Smooth muscle cell (in vitro differentiated cells): ENCODE measurements at regions not wholly inside any gene's neighbourhood (a gene's known extent, or its start where the extent isn't known, plus 50 kb on each side); places are given as distances from the start of the nearest gene placed in this dataset.

Experiments used
- DNase-seq: peaks from one replicate; lab custom pipeline; 2025; ENCODE audit not compliant: unreplicated experiment; lab: John Stamatoyannopoulos, UW
- H2AFZ ChIP-seq: fragments of 200-600 bp; sonication (generic); 2 replicates; pipeline ENCODE4 v1.6.0; 2016; ENCODE audit warnings: antibody characterized with exemption, low read depth, mild to moderate bottlenecking
- H3F3A ChIP-seq: fragments of 200-600 bp; sonication (generic); 2 replicates; pipeline ENCODE4 v1.6.0; 2017; ENCODE audit warnings: antibody characterized with exemption, low read depth
- H3K27ac ChIP-seq: fragments of 200-600 bp; sonication (generic); 2 replicates; pipeline ENCODE4 v1.5.1; 2016; ENCODE audit warnings: low read depth, mild to moderate bottlenecking
- H3K27me3 ChIP-seq: fragments of 200-600 bp; sonication (generic); 2 replicates; pipeline ENCODE4 v1.6.1; 2016; ENCODE audit warnings: low read depth, mild to moderate bottlenecking
- H3K36me3 ChIP-seq: fragments of 200-600 bp; sonication (generic); 2 replicates; pipeline ENCODE4 v1.5.1; 2016; ENCODE audit warnings: low read depth
- H3K4me1 ChIP-seq: fragments of 200-600 bp; sonication (generic); 2 replicates; pipeline ENCODE4 v1.5.1; 2016; ENCODE audit warnings: low read depth
- H3K4me2 ChIP-seq: fragments of 200-600 bp; sonication (generic); 2 replicates; pipeline ENCODE4 v1.6.0; 2016; ENCODE audit warnings: mild to moderate bottlenecking
- H3K4me3 ChIP-seq: fragments of 200-600 bp; sonication (generic); 2 replicates; pipeline ENCODE4 v1.5.1; 2016; ENCODE audit warnings: mild to moderate bottlenecking
- H3K79me2 ChIP-seq: fragments of 200-600 bp; sonication (generic); 2 replicates; pipeline ENCODE4 v1.6.0; 2016; ENCODE audit warnings: low read depth, mild to moderate bottlenecking
- H3K9ac ChIP-seq: fragments of 200-600 bp; sonication (generic); 2 replicates; pipeline ENCODE4 v1.6.0; 2016; ENCODE audit warnings: low read depth
- H3K9me3 ChIP-seq: fragments of 200-600 bp; sonication (generic); replicated peaks from 2 replicates; pipeline ENCODE4 v1.5.1; 2016; ENCODE audit warnings: low read depth
- H4K20me1 ChIP-seq: fragments of 200-600 bp; sonication (generic); 2 replicates; pipeline ENCODE4 v1.6.0; 2016; ENCODE audit warnings: low read depth
- WGBS: methylation state at CpG from one replicate; pipeline ENCODE4 v1.1.7; 2016; ENCODE audit warnings: low lambda C conversion rate; 5-methylcytosine and 5-hydroxymethylcytosine counted together
- TF ChIP-seq, protein P1 (sequence below): fragments of 200-600 bp; sonication (generic); IDR thresholded peaks from 2 replicates; pipeline ENCODE4 v1.5.1; 2017; ENCODE audit warnings: borderline replicate concordance, mild to moderate bottlenecking, antibody characterized with exemption; ENCODE audit not compliant: insufficient read depth, poor library complexity, severe bottlenecking

DNA sequence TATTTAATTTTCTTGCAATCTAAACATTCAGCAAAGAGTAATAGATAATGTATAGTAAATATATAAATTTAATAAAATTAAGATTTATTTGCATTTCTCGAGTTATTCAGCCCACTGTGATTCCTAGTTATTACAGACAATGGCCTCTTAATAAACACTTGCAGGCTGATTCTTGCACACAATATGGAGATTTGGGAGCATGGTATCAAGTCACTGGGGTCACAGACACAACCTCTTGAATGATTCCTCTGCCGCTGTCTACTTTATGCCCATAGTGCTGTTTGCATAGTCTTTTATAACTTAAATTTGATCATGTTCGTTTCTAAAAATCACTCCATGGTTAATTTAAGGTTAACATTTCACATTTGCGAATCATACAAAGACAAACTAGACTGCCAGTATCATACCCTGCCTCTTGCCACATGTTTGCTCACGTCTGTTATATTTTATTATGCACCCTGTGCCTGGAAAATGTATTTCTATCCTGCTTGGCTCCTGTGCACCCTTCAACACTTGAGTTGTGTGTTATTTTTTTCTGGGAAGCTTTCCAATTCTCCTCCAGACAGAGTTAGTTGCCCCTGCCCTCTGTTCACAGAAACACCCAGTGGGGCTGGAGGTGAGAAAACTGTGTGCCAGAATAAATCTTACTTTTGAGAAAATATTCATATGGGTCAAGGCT, 206.3 kb upstream of the ROBO1 start:
- Histone ChIP-seq H3K36me3 (no peaks in the 10 kb centered on the region), H3K79me2 (no peaks in the 10 kb centered on the region), H2AFZ (no peak overlapping the region), H3F3A (no peaks in the 10 kb centered on the region), H3K4me3 (no peak overlapping the region), H3K4me1 (no peaks in the 10 kb centered on the region), H4K20me1 (no peaks in the 10 kb centered on the region), H3K27me3 (no peaks in the 10 kb centered on the region), H3K4me2 (no peak overlapping the region), H3K9me3 (no peaks in the 10 kb centered on the region), H3K27ac (no peak overlapping the region), H3K9ac (no peak overlapping the region)
- TF ChIP-seq, protein P1, sequence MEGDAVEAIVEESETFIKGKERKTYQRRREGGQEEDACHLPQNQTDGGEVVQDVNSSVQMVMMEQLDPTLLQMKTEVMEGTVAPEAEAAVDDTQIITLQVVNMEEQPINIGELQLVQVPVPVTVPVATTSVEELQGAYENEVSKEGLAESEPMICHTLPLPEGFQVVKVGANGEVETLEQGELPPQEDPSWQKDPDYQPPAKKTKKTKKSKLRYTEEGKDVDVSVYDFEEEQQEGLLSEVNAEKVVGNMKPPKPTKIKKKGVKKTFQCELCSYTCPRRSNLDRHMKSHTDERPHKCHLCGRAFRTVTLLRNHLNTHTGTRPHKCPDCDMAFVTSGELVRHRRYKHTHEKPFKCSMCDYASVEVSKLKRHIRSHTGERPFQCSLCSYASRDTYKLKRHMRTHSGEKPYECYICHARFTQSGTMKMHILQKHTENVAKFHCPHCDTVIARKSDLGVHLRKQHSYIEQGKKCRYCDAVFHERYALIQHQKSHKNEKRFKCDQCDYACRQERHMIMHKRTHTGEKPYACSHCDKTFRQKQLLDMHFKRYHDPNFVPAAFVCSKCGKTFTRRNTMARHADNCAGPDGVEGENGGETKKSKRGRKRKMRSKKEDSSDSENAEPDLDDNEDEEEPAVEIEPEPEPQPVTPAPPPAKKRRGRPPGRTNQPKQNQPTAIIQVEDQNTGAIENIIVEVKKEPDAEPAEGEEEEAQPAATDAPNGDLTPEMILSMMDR: no peak
- 78% methylated on average over 5 of the region's 5 CpGs for WGBS
- no peak for DNase-seq

DNA sequence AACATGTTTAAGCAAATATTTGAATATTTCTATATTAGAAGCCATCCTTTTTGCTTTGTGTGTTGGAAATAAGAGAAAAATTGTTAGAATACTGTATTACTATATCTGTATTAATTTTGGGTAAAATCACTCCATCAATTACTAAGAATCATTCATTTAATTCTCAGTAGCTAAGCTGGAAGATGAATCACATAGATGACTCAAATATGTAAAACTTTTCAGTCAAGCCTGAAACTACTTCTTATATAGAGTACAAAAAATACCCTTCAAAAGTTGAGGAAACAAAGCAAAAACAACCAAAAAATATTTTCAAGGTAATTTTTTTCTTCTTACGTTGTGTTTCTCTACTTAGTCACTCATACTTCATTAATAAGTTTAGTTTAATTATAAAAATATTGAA, 205.7 kb upstream of the ROBO1 start:
- H3K9me3 ChIP-seq: no peaks in the 10 kb centered on the region
- no peaks in the 10 kb centered on the region for H3K27me3 ChIP-seq
- H3K4me2 ChIP-seq: no peak overlapping the region
- H2AFZ ChIP-seq: no peak overlapping the region
- no peaks in the 10 kb centered on the region for H3K79me2 ChIP-seq
- no peaks in the 10 kb centered on the region for H4K20me1 ChIP-seq
- TF ChIP-seq, protein P1: no peak
- no peaks in the 10 kb centered on the region for H3K4me1 ChIP-seq
- H3K36me3 ChIP-seq: no peaks in the 10 kb centered on the region
- WGBS: 100% methylated on average over 1 of the region's 1 CpG
- H3K27ac ChIP-seq: no peak overlapping the region
- H3K9ac ChIP-seq: no peak overlapping the region
- DNase-seq: no peak
- H3F3A ChIP-seq: no peaks in the 10 kb centered on the region
- H3K4me3 ChIP-seq: no peak overlapping the region

DNA sequence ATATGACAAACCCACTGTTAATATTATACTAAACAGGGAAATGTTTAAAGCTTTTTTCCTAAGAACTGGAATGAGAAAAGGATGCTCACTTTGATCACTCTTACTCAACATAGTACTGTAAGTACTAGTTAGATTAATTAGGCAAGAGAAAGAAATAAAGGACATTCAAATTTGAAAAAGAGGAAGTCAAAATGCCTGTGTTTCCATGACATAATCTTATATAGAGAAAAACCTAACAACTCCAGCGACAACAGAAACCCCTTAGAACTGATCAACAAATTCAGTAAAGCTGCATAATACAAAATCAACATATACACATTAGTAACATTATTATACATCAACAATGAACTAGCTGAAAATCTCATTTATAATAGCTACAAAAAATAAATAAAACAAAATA, 200.6 kb upstream of the ROBO1 start:
- no peaks in the 10 kb centered on the region for H3F3A ChIP-seq
- no peaks in the 10 kb centered on the region for H3K36me3 ChIP-seq
- no peak overlapping the region for H2AFZ ChIP-seq
- no peak for DNase-seq
- WGBS: 96% methylated on average over 1 of the region's 1 CpG
- H3K4me2 ChIP-seq: no peak overlapping the region
- no peaks in the 10 kb centered on the region for H3K79me2 ChIP-seq
- no peak overlapping the region for H3K27ac ChIP-seq
- no peak overlapping the region for H3K9ac ChIP-seq
- H3K4me1 ChIP-seq: no peaks in the 10 kb centered on the region
- H3K9me3 ChIP-seq: no peaks in the 10 kb centered on the region
- H4K20me1 ChIP-seq: no peaks in the 10 kb centered on the region
- H3K4me3 ChIP-seq: no peak overlapping the region
- no peaks in the 10 kb centered on the region for H3K27me3 ChIP-seq
- TF ChIP-seq, protein P1: no peak

DNA sequence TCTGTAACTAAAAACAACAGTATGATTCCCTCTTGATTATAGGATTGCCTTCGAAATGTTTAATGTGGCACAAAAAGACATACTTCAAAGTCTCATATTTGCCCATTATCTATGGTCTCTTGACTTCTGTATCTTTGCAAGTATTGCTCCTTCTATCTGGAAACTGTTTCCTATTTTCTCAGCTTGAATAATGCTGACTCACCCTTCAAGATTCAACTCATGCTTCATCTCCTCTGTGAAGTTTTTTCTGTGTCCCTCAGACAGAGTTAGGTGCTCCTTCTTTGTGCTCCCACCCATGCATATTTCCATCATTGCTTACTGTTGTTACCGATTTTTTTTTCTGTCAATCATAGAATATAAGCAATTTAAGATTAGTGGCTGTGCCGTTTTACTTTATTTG, 192.8 kb upstream of the ROBO1 start:
- 78% methylated on average over 3 of the region's 3 CpGs for WGBS

More for the DNA sequence above, 192.8 kb upstream of the ROBO1 start:
- Histone ChIP-seq H4K20me1 (no peaks in the 10 kb centered on the region), H3K27ac (no peak overlapping the region), H3K4me1 (no peaks in the 10 kb centered on the region), H3K9ac (no peak overlapping the region), H2AFZ (no peak overlapping the region), H3K4me2 (no peak overlapping the region), H3K79me2 (no peaks in the 10 kb centered on the region), H3K36me3 (no peaks in the 10 kb centered on the region), H3K27me3 (no peaks in the 10 kb centered on the region), H3F3A (no peaks in the 10 kb centered on the region), H3K4me3 (no peak overlapping the region), H3K9me3 (no peaks in the 10 kb centered on the region)
- DNase-seq: no peak
- TF ChIP-seq, protein P1: no peak
